H9 (cell line): ENCODE measurements at regions not wholly inside any gene's neighbourhood (a gene's known extent, or its start where the extent isn't known, plus 50 kb on each side); places are given as distances from the start of the nearest gene placed in this dataset.

Source experiments
- DNase-seq: peaks from one replicate; pipeline ENCODE4 v3.0.0-alpha.2; 2017
- H2AFZ ChIP-seq: one replicate; pipeline ENCODE4 v1.6.1; 2013; ENCODE audit warnings: mild to moderate bottlenecking, low read length, control low read depth, moderate library complexity
- H2AK5ac ChIP-seq: 2 replicates; pipeline ENCODE4 v1.6.1; 2013; ENCODE audit warnings: low read length, control low read depth, mixed read lengths; ENCODE audit not compliant: insufficient read length
- H2BK120ac ChIP-seq: one replicate; pipeline ENCODE4 v1.6.1; 2013; ENCODE audit warnings: low read depth, mild to moderate bottlenecking, low read length, control low read depth, inconsistent platforms; ENCODE audit not compliant: poor library complexity, severe bottlenecking
- H2BK12ac ChIP-seq: 2 replicates; pipeline ENCODE4 v1.6.1; 2013; ENCODE audit warnings: low read length, control low read depth, mixed read lengths, low read depth; ENCODE audit not compliant: insufficient read length
- H2BK15ac ChIP-seq: 2 replicates; pipeline ENCODE4 v1.6.1; 2013; ENCODE audit warnings: low read depth, low read length, control low read depth
- H2BK20ac ChIP-seq: one replicate; pipeline ENCODE4 v1.6.1; 2013; ENCODE audit warnings: low read depth, mild to moderate bottlenecking, low read length, control low read depth, inconsistent platforms; ENCODE audit not compliant: poor library complexity, severe bottlenecking
- H2BK5ac ChIP-seq: 2 replicates; pipeline ENCODE4 v1.6.1; 2013; ENCODE audit warnings: low read length, control low read depth, mixed read lengths; ENCODE audit not compliant: insufficient read length
- H3K14ac ChIP-seq: 2 replicates; pipeline ENCODE4 v1.6.1; 2013; ENCODE audit warnings: low read length, control low read depth; ENCODE audit not compliant: insufficient read depth
- H3K18ac ChIP-seq: 2 replicates; pipeline ENCODE4 v1.6.1; 2013; ENCODE audit warnings: low read depth, mild to moderate bottlenecking, mixed read lengths, low read length, control low read depth; ENCODE audit not compliant: insufficient read length
- H3K23ac ChIP-seq: 2 replicates; pipeline ENCODE4 v1.6.1; 2013; ENCODE audit warnings: low read length, control low read depth, mixed read lengths, low read depth; ENCODE audit not compliant: insufficient read length
- H3K23me2 ChIP-seq: 2 replicates; pipeline ENCODE4 v1.6.1; 2013; ENCODE audit warnings: low read depth, mild to moderate bottlenecking, mixed read lengths, low read length, control low read depth; ENCODE audit not compliant: insufficient read length, poor library complexity, severe bottlenecking
- H3K27ac ChIP-seq: 2 replicates; pipeline ENCODE4 v1.5.1; 2013; ENCODE audit warnings: low read length, control low read depth, mixed read lengths, low read depth; ENCODE audit not compliant: insufficient read length
- H3K27me3 ChIP-seq: 2 replicates; pipeline ENCODE4 v1.6.1; 2013; ENCODE audit warnings: low read length, control low read depth, inconsistent platforms; ENCODE audit not compliant: insufficient read depth
- H3K4ac ChIP-seq: 2 replicates; pipeline ENCODE4 v1.6.1; 2013; ENCODE audit warnings: low read depth, mild to moderate bottlenecking, control low read depth, inconsistent platforms, low read length, moderate library complexity
- H3K4me1 ChIP-seq: 2 replicates; pipeline ENCODE4 v1.6.1; 2013; ENCODE audit warnings: low read length, control low read depth, inconsistent platforms; ENCODE audit not compliant: insufficient read depth
- H3K4me2 ChIP-seq: 2 replicates; pipeline ENCODE4 v1.6.1; 2013; ENCODE audit warnings: low read length, control low read depth, mixed read lengths; ENCODE audit not compliant: insufficient read length, insufficient read depth
- H3K56ac ChIP-seq: 2 replicates; pipeline ENCODE4 v1.6.1; 2013; ENCODE audit warnings: low read depth, mild to moderate bottlenecking, mixed read lengths, low read length, control low read depth; ENCODE audit not compliant: insufficient read length
- H3K79me1 ChIP-seq: 2 replicates; pipeline ENCODE4 v1.6.1; 2013; ENCODE audit warnings: low read depth, mild to moderate bottlenecking, moderate library complexity, low read length, control low read depth, inconsistent platforms; ENCODE audit not compliant: insufficient read depth, poor library complexity, severe bottlenecking
- H3K79me2 ChIP-seq: 2 replicates; pipeline ENCODE4 v1.6.1; 2013; ENCODE audit warnings: low read length, control low read depth, inconsistent platforms; ENCODE audit not compliant: insufficient read depth
- H3K9ac ChIP-seq: 2 replicates; pipeline ENCODE4 v1.6.1; 2013; ENCODE audit warnings: low read length, control low read depth, mixed read lengths; ENCODE audit not compliant: insufficient read length; ENCODE audit errors: extremely low read depth
- H3K9me3 ChIP-seq: one replicate; pipeline ENCODE4 v1.6.1; 2013; ENCODE audit warnings: low read depth, low read length, inconsistent platforms; ENCODE audit not compliant: control insufficient read depth
- H3T11ph ChIP-seq: one replicate; pipeline ENCODE4 v1.6.1; 2013; ENCODE audit warnings: mild to moderate bottlenecking, low read length, control low read depth, inconsistent platforms
- H4K20me1 ChIP-seq: one replicate; pipeline ENCODE4 v1.6.1; 2013; ENCODE audit not compliant: control insufficient read depth, insufficient read length, insufficient read depth
- H4K5ac ChIP-seq: 2 replicates; pipeline ENCODE4 v1.6.1; 2013; ENCODE audit warnings: low read depth, mild to moderate bottlenecking, mixed read lengths, low read length, control low read depth; ENCODE audit not compliant: insufficient read length
- H4K8ac ChIP-seq: replicated peaks from 2 replicates; pipeline ENCODE4 v1.6.1; 2013; ENCODE audit warnings: low read length, control low read depth, mixed read lengths, low read depth; ENCODE audit not compliant: insufficient read length
- H4K91ac ChIP-seq: 2 replicates; pipeline ENCODE4 v1.6.1; 2013; ENCODE audit warnings: low read depth, mild to moderate bottlenecking, moderate library complexity, mixed read lengths, low read length, control low read depth; ENCODE audit not compliant: insufficient read length
- H3K27ac Mint-ChIP-seq, 3 experiments: 2 replicates in 2 of 3; 3 replicates in 1 of 3; pipeline ENCODE4 v1.8.0; 2020 to 2021; ENCODE audit warnings: mixed read lengths in 3 of 3, mild to moderate bottlenecking in 1 of 3, moderate library complexity in 1 of 3
- H3K27me3 Mint-ChIP-seq: 2 replicates; pipeline ENCODE4 v1.8.0; 2021; ENCODE audit warnings: low read depth, mild to moderate bottlenecking, moderate library complexity, mixed read lengths
- H3K36me3 Mint-ChIP-seq, 3 experiments: 2 replicates in 2 of 3; 3 replicates in 1 of 3; pipeline ENCODE4 v1.8.0; 2020 to 2021; ENCODE audit warnings: low read depth in 3 of 3, mixed read lengths in 3 of 3; ENCODE audit not compliant: insufficient read depth in 1 of 3
- H3K4me1 Mint-ChIP-seq, 2 experiments: 2 replicates each; pipeline ENCODE4 v1.8.0; 2020; ENCODE audit warnings: mixed read lengths in 2 of 2
- H3K4me3 Mint-ChIP-seq, 2 experiments: 2 replicates in 1 of 2; 3 replicates in 1 of 2; pipeline ENCODE4 v1.8.0; 2020 to 2021; ENCODE audit warnings: mild to moderate bottlenecking in 2 of 2, mixed read lengths in 2 of 2, moderate library complexity in 1 of 2
- H3K9me3 Mint-ChIP-seq, 2 experiments: 2 replicates in 1 of 2; 3 replicates in 1 of 2; pipeline ENCODE4 v1.8.0; 2020; ENCODE audit warnings: mild to moderate bottlenecking in 2 of 2, mixed read lengths in 2 of 2, moderate library complexity in 1 of 2
- WGBS: extraction: QIAGEN DNeasy Blood & Tissue Kit; methylation state at CpG from one replicate; pipeline ENCODE4 v1.1.7; 2013; ENCODE audit warnings: missing lambda C conversion rate, low lambda C conversion rate, mixed read lengths; ENCODE audit not compliant: insufficient read length; ENCODE audit errors: extremely low coverage; 5-methylcytosine and 5-hydroxymethylcytosine counted together
- TF ChIP-seq, protein P1 (sequence below): fragments of 200-600 bp; sonication (generic); conservative IDR thresholded peaks from 3 replicates; pipeline ENCODE4 v1.8.0; 2021; ENCODE audit warnings: antibody characterized with exemption, mild to moderate bottlenecking

DNA sequence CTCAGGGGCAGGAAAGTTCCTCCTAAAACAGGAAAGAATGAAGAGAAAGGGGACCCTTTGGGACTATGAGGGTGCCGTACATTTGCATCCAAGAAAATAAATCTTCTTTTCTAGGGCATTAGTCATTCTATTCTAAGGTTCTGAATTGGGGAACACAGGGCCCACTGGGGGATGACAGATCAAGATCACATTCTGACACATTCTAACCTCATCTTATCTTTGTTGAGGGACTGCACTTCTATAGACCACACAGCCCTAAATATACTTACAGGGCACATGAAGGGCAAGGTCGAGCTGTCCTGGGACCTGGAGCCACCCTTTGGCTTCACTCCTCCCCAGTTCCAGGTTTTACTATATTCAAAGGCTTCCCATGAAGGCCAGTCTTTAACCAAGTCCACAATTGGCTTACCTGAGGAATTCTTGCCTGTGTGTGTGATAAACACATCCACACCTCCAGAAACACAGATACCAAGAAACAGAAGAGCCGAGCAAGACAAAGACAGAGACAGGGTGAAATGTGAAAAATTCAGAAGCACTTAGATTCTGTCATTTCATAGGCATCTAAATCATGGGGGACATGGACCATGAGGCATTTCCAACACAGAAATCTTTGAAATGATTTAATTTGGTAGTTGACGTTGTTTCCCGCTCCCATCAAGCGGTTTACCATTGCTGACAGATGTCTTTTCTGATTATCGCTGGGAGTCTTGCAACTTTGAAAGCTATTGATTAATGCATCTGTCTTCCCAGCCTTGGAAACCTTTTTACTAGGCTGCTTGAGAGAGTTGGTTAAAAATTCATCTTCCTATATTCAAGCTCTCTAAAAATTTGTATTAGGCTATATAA, 75.8 kb downstream of the CCDC71L start:
- Histone ChIP-seq H3K56ac (no peak overlapping the region), H2BK20ac (no peak overlapping the region), H2BK5ac (no peak overlapping the region), H3K79me2 (no peaks in the 10 kb centered on the region), H3K79me1 (no peaks in the 10 kb centered on the region), H4K91ac (no peak overlapping the region), H2AK5ac (no peak overlapping the region), H3K9ac (no peak overlapping the region), H3K27me3 (no peaks in the 10 kb centered on the region), H2BK12ac (no peak overlapping the region), H2AFZ (no peak overlapping the region), H3K9me3 (no peaks in the 10 kb centered on the region), H2BK120ac (no peak overlapping the region), H3K14ac (no peak overlapping the region), H3K4me1 (no peaks in the 10 kb centered on the region), H4K8ac (no peak overlapping the region), H3K18ac (no peak overlapping the region), H2BK15ac (no peak overlapping the region), H3K23ac (no peak overlapping the region), H4K20me1 (no peaks in the 10 kb centered on the region), H3K23me2 (no peaks in the 10 kb centered on the region), H3K27ac (no peak overlapping the region), H3T11ph (no peak overlapping the region), H3K4ac (no peak overlapping the region), H4K5ac (no peak overlapping the region), H3K4me2 (no peak overlapping the region)
- no peaks in the 10 kb centered on the region; a peak in 1 of 7 replicates for H3K36me3 Mint-ChIP-seq
- no peak for DNase-seq
- no CpG with 5 or more reads among the region's 7 CpGs for WGBS
- H3K27me3 Mint-ChIP-seq = no peaks in the 10 kb centered on the region
- H3K9me3 Mint-ChIP-seq = peaks cover 2 to 6% of the 10 kb centered on the region in 2 experiments; a peak in 3 of 5 replicates
- H3K27ac Mint-ChIP-seq = no peak overlapping the region
- no peak overlapping the region for H3K4me3 Mint-ChIP-seq
- TF ChIP-seq, protein P1, sequence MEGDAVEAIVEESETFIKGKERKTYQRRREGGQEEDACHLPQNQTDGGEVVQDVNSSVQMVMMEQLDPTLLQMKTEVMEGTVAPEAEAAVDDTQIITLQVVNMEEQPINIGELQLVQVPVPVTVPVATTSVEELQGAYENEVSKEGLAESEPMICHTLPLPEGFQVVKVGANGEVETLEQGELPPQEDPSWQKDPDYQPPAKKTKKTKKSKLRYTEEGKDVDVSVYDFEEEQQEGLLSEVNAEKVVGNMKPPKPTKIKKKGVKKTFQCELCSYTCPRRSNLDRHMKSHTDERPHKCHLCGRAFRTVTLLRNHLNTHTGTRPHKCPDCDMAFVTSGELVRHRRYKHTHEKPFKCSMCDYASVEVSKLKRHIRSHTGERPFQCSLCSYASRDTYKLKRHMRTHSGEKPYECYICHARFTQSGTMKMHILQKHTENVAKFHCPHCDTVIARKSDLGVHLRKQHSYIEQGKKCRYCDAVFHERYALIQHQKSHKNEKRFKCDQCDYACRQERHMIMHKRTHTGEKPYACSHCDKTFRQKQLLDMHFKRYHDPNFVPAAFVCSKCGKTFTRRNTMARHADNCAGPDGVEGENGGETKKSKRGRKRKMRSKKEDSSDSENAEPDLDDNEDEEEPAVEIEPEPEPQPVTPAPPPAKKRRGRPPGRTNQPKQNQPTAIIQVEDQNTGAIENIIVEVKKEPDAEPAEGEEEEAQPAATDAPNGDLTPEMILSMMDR = no peak
- peaks cover 8 to 11% of the 10 kb centered on the region in 2 experiments; a peak in 3 of 4 replicates for H3K4me1 Mint-ChIP-seq
